NCI-H146 (cell line): ENCODE measurements at regions not wholly inside any gene's neighbourhood (a gene's known extent, or its start where the extent isn't known, plus 50 kb on each side); places are given as distances from the start of the nearest gene placed in this dataset.

Experiments
- DNase-seq: peaks from one replicate; lab custom pipeline; 2025; lab: John Stamatoyannopoulos, UW

GRCh38 chr5:66306105-66306843, 162.2 kb downstream of the SREK1 start:
- DNase-seq, result peak; percentile 76

GRCh38 chr5:66306844-66307315, 162.8 kb downstream of the SREK1 start:
- peak; percentile 66 for DNase-seq

- DNase-seq, result peak; percentile 73
Observed at GRCh38 chr5:66307647-66308241, 163.6 kb downstream of the SREK1 start.

GRCh38 chr5:66312266-66312665, 168.2 kb downstream of the SREK1 start:
- no peak for DNase-seq

GRCh38 chr5:66315784-66316183, 171.7 kb downstream of the SREK1 start:
- DNase-seq, result no peak

- DNase-seq, result no peak
Observed at GRCh38 chr5:66322786-66323528, 178.9 kb downstream of the SREK1 start.

GRCh38 chr5:66323529-66323895, 179.4 kb downstream of the SREK1 start:
- peak; percentile 39 for DNase-seq

GRCh38 chr5:66324357-66324756, 180.3 kb downstream of the SREK1 start:
- peak; percentile 61 for DNase-seq

- DNase-seq, result no peak
Observed at GRCh38 chr5:66326276-66326675, 182.2 kb downstream of the SREK1 start.

GRCh38 chr5:66327008-66327407, 182.9 kb downstream of the SREK1 start:
- DNase-seq, result no peak

- DNase-seq, result no peak
Observed at GRCh38 chr5:66329078-66329477, 185.0 kb downstream of the SREK1 start.

- no peak for DNase-seq
Observed at GRCh38 chr5:66333192-66333591, 189.1 kb downstream of the SREK1 start.

GRCh38 chr5:66337626-66338226, 193.6 kb downstream of the SREK1 start:
- peak; percentile 74 for DNase-seq

- DNase-seq, result no peak
Observed at GRCh38 chr5:66338828-66339227, 194.7 kb downstream of the SREK1 start.

- DNase-seq, result no peak
Observed at GRCh38 chr5:66339896-66340295, 195.8 kb downstream of the SREK1 start.

GRCh38 chr5:66340786-66341185, 196.7 kb downstream of the SREK1 start:
- DNase-seq, result no peak

- no peak for DNase-seq
Observed at GRCh38 chr5:66342341-66342880, 198.3 kb downstream of the SREK1 start.

GRCh38 chr5:66343370-66344071, 199.4 kb downstream of the SREK1 start:
- peak; percentile 82 for DNase-seq

- DNase-seq, result no peak
Observed at GRCh38 chr5:66344544-66344943, 200.4 kb downstream of the SREK1 start.

- DNase-seq, result no peak
Observed at GRCh38 chr5:66345281-66345680, 201.2 kb downstream of the SREK1 start.

- DNase-seq, result no peak
Observed at GRCh38 chr5:66346869-66347268, 202.8 kb downstream of the SREK1 start.
